Heart left ventricle (tissue), 16 donors: ENCODE measurements at regions not wholly inside any gene's neighbourhood (a gene's known extent, or its start where the extent isn't known, plus 50 kb on each side); places are given as distances from the start of the nearest gene placed in this dataset.
A peak's percentile ranks its signal among the peaks of the same experiment; 100 is the strongest.

Source experiments
- ATAC-seq, 4 donors: fragments of 200-7000 bp; cut with Tn5 transposase; one replicate each; pipeline ENCODE4 v1.9.1; 2020 to 2022; ENCODE audit warnings: moderate library complexity in 4 of 4, mild to moderate bottlenecking in 3 of 4, moderate number of reproducible peaks in 1 of 4
- DNase-seq, 5 donors: peaks; one replicate each; pipeline ENCODE4 v3.0.0-alpha.2; 2020
- H3K27ac ChIP-seq, 12 donors: fragments of 200-600 bp; sonication (generic) in 4 of 12; one replicate each; pipeline versions ENCODE4 v1.5.0 to v1.8.0; 2016 to 2022; ENCODE audit warnings: mild to moderate bottlenecking in 2 of 12
- H3K27me3 ChIP-seq, 9 donors: fragments of 200-600 bp; sonication (generic) in 2 of 9; one replicate each; pipeline versions ENCODE4 v1.5.1 to v1.8.0; 2016 to 2022; ENCODE audit warnings: mild to moderate bottlenecking in 3 of 9
- H3K36me3 ChIP-seq, 9 donors: fragments of 200-600 bp; sonication (generic) in 2 of 9; one replicate each; pipeline versions ENCODE4 v1.5.0 to v1.8.0; 2018 to 2022; ENCODE audit warnings: mild to moderate bottlenecking in 2 of 9
- H3K4me1 ChIP-seq, 12 donors: fragments of 200-600 bp; sonication (generic) in 4 of 12; one replicate each; pipeline versions ENCODE4 v1.5.0 to v1.8.0; 2016 to 2022; ENCODE audit warnings: mild to moderate bottlenecking in 3 of 12
- H3K4me3 ChIP-seq, 12 donors: fragments of 200-600 bp; sonication (generic) in 4 of 12; one replicate each; pipeline versions ENCODE4 v1.5.0 to v1.8.0; 2017 to 2022; ENCODE audit warnings: mild to moderate bottlenecking in 9 of 12, moderate library complexity in 4 of 12
- H3K9me3 ChIP-seq, 12 donors: fragments of 200-600 bp; sonication (generic) in 4 of 12; one replicate each; pipeline versions ENCODE4 v1.5.0 to v1.8.0; 2016 to 2022; ENCODE audit warnings: mild to moderate bottlenecking in 1 of 12
- POLR2A ChIP-seq, 2 donors: fragments of 450-650 bp; IDR thresholded peaks; one replicate each; pipeline ENCODE4 v1.6.1; 2017; ENCODE audit warnings: antibody characterized with exemption in 2 of 2, mild to moderate bottlenecking in 2 of 2, moderate library complexity in 2 of 2
- WGBS, 4 donors: extraction: QIAGEN DNeasy Blood & Tissue Kit in 2 of 4; methylation state at CpG; one replicate each; pipeline versions ENCODE4 v1.1.5 to v1.1.7; 2013 to 2018; 5-methylcytosine and 5-hydroxymethylcytosine counted together
- intact Hi-C, 10 donors: fragments of 100-400 bp; cut with DNase I; formaldehyde crosslinking; loops; one replicate each; pipeline versions ENCODE4 v1.11.1 to v1.14.2; 2022
- TF ChIP-seq, protein P1 (sequence below), 12 donors: fragments of 200-600 bp; sonication (generic) in 4 of 12; IDR thresholded peaks; one replicate each; pipeline versions ENCODE4 v1.5.0 to v1.8.0; 2018 to 2022; ENCODE audit warnings: antibody characterized with exemption in 12 of 12, mild to moderate bottlenecking in 5 of 12
- donor health status: ischemic (EF 13 %, LVEDD 7.1; RV severe dilation, severe dysfunction).
- donor health status: healthy with polysubstance abuse.
- donor health status: DM: no; HTN: yes; CAD: no.
- donor health status: DM: no; HTN: no; CAD: no.
- donor health status: ischemic (EF 25% LVEDD 6.9; RV normal size, moderate dysfunction).
- donor health status: ischemic (EF 25% LVEDD 5.7; RV mildly dilated, moderate dysfunction).
- donor health status: healthy.
- donor health status: DM: yes; HTN: yes; CAD: no.
- donor health status: ischemic (EF 35%, LVEDD 5.7; RV mildly dilated, moderate dysfunction).
- donor health status: nonischemic (EF 11% LVEDD 7.7; RV severe dilation, severe dysfunction).
- donor health status: DM: yes; HTN: yes; CAD: no.
- donor health status: PGD.
- donor health status: ischemic (EF 29% LVEDD 5.4; RV normal size, mild dysfunction).
- donor health status: nonischemic (EF 23%, LVEDD 6.1; RV moderate dilation, normal function).

DNA sequence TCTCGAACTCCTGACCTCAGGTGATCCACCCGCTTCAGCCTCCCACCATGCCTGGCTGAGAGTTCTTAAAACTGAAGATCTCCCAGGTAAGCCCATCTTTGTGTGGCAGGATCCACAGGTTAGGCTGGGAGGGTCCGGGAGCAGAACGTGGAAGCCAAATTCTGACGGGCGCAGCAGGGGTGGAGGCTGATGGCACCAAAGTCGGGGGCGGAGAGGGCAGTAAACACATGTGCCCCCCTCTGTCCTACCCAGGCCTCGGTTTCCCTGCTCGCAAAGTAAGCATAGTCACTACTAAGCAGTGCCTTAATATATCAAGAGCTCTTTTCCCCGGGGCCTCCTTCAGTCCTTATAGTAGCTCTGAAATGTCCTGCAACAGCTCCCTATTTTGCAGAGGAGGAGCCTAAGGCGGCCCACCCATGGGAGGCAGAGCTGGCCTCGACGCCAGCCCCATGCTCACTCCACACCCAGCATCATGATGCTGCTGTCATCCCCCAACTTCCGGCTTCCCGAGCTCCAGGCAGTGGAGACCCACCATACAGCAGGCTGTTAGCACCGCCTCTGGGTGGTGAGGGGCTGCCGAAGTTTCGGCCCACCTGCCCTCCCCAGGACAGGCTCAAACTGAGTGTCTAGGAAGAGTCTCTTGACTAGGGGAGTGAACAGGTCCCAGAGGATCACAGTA, 230.0 kb downstream of the CTTN start:
- H3K4me1 ChIP-seq = peaks cover 0 to 17% (median 4%) of the 10 kb centered on the region in 12 donors
- peak overlapping the region in 10 of 12 donors; percentile 30 to 86 (median 70) for H3K27ac ChIP-seq
- no peaks in the 10 kb centered on the region for H3K36me3 ChIP-seq
- WGBS, 4 donors = 71 to 88% (median 72%) methylated on average over 14 to 19 of the region's 19 CpGs
- peak; percentile 27 to 61 (median 42) for ATAC-seq
- no peak for TF ChIP-seq POLR2A (IDR thresholded peaks at IDR 0.05)
- TF ChIP-seq, protein P1, sequence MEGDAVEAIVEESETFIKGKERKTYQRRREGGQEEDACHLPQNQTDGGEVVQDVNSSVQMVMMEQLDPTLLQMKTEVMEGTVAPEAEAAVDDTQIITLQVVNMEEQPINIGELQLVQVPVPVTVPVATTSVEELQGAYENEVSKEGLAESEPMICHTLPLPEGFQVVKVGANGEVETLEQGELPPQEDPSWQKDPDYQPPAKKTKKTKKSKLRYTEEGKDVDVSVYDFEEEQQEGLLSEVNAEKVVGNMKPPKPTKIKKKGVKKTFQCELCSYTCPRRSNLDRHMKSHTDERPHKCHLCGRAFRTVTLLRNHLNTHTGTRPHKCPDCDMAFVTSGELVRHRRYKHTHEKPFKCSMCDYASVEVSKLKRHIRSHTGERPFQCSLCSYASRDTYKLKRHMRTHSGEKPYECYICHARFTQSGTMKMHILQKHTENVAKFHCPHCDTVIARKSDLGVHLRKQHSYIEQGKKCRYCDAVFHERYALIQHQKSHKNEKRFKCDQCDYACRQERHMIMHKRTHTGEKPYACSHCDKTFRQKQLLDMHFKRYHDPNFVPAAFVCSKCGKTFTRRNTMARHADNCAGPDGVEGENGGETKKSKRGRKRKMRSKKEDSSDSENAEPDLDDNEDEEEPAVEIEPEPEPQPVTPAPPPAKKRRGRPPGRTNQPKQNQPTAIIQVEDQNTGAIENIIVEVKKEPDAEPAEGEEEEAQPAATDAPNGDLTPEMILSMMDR (IDR thresholded peaks at IDR 0.05) = no peak
- intact Hi-C loops = loop anchor here in 2 of 10 donors (1.0 to 5.0 kb wide), 2 partner anchors 60 to 61 kb away; no protein-coding TSS in a partner anchor
- H3K4me3 ChIP-seq = peak overlapping the region in 1 of 12 donors; percentile 21
- DNase-seq = peak in 2 of 5 donors; percentile 28 to 44
- no peaks in the 10 kb centered on the region for H3K9me3 ChIP-seq
- peaks cover 0 to 10% (median 0%) of the 10 kb centered on the region in 9 donors for H3K27me3 ChIP-seq

DNA sequence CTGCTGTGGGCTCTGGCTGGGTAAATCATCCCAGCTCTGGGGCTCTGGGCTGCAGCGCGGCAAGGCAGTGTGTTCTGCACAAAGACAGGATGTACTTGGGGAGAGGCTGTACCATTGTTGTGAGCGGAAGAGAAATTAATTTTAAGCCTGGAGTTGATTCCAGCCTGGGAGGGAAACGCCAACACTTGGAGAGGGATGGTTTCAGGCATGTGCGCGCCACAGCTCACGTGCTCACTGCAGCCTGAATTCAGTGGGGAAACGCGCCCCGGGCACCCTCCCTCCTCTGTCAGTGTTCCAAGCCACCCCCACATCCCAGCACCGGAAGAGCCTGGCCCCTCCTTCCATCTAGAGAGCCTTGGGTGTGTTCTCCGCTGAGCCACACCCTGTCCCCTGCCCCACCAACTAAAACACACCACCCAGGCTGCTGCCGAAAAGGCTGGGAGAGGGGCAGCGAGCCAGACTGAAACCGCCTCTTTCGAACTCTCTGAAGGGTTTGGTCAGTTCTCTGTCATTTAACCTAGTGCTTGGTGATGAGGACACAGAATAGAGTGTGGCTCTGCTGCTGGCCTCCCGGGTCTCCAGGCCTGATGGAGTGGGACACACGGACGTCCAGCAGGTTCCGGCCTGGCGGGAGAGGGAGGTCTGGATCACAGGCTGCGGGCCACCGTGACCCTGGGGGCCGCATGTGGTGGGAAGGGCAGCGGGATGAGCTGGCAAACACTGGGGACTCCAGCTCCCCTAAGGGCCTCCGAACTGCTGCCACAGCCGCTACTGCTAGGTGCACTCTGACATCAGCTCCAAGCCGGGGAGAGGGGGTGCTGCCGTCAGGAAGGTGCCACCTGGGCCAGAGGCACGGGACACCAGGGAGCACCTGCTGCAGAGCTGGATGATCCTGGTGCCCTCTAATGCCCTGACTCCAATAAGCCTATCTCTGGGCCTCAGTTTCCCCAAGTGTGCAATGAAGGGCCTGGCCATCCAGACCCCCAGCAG, 230.8 kb downstream of the CTTN start:
- DNase-seq = peak in 4 of 5 donors; percentile 55 to 74 (median 66)
- Histone ChIP-seq H3K4me3 (no peak overlapping the region), H3K9me3 (no peaks in the 10 kb centered on the region), H3K27ac (peak overlapping the region in 10 of 12 donors; percentile 30 to 86 (median 70)), H3K27me3 (peaks cover 0 to 10% (median 0%) of the 10 kb centered on the region in 9 donors), H3K4me1 (peaks cover 0 to 17% (median 4%) of the 10 kb centered on the region in 12 donors), H3K36me3 (no peaks in the 10 kb centered on the region)
- intact Hi-C loops = loop anchor here in 2 of 10 donors (1.0 to 5.0 kb wide), 2 partner anchors 61 to 62 kb away; no protein-coding TSS in a partner anchor
- 48 to 51% (median 50%) methylated on average over 22 to 30 of the region's 30 CpGs for WGBS, 4 donors
- TF ChIP-seq, protein P1 (IDR thresholded peaks at IDR 0.05) = no peak
- TF ChIP-seq POLR2A (IDR thresholded peaks at IDR 0.05) = no peak
- ATAC-seq = peak; percentile 82 to 90 (median 86)

DNA sequence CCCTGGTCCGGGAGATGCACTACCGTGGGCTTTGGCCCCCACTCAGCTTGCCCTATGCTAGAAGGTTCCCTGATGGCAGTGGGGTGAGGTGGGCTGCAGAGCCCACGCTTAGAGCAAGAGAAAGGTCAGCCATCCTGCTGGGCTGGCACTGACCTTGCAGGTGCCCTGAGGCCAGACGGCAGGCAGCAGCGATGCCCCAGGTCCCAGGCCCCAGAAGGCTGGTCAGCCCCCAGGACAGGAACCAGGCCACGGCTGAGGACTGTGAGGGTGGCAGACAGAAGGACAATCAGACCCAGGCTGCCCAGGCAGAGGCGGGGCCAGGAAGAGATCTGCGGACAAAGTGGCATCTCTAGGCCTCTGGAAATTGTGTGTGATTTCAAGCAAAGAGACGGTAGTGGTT, 231.7 kb downstream of the CTTN start:
- no peaks in the 10 kb centered on the region for H3K9me3 ChIP-seq
- no peak for ATAC-seq
- intact Hi-C loops = no loop called here
- peaks cover 0 to 17% (median 4%) of the 10 kb centered on the region in 12 donors for H3K4me1 ChIP-seq
- TF ChIP-seq POLR2A (IDR thresholded peaks at IDR 0.05) = no peak
- TF ChIP-seq, protein P1 (IDR thresholded peaks at IDR 0.05) = no peak
- H3K27me3 ChIP-seq = peaks cover 0 to 10% (median 0%) of the 10 kb centered on the region in 9 donors
- H3K27ac ChIP-seq = no peak overlapping the region
- DNase-seq = no peak
- WGBS, 4 donors = 95 to 98% (median 96%) methylated on average over 5 to 9 of the region's 9 CpGs
- no peaks in the 10 kb centered on the region for H3K36me3 ChIP-seq
- no peak overlapping the region for H3K4me3 ChIP-seq
